ENCODE measurements at regions not wholly inside any gene's neighbourhood (a gene's known extent, or its start where the extent isn't known, plus 50 kb on each side); places are given as distances from the start of the nearest gene placed in this dataset.
A peak's percentile ranks its signal among the peaks of the same experiment; 100 is the strongest.

GRCh38 chr1:200275415-200275814 is 134.4 kb downstream of the ZNF281 start (continued):
- no peak for TF ChIP-seq ZSCAN31 (CRISPR knock-in tag; IDR thresholded peaks at IDR 0.05; ENCODE audit: low read depth)
- TF ChIP-seq ZSCAN22 (CRISPR knock-in tag; IDR thresholded peaks at IDR 0.05) = no peak
- TF ChIP-seq TEF (CRISPR knock-in tag; IDR thresholded peaks at IDR 0.05) = no peak
- TF ChIP-seq ZNF232 (CRISPR knock-in tag; IDR thresholded peaks at IDR 0.05; ENCODE audit: borderline replicate concordance) = no peak
- no peak for TF ChIP-seq BATF2 (CRISPR knock-in tag; IDR thresholded peaks at IDR 0.05)
- TF ChIP-seq ZNF318 (CRISPR knock-in tag; IDR thresholded peaks at IDR 0.05) = no peak
- no peak for TF ChIP-seq BHLHE40 (IDR thresholded peaks at IDR 0.05; ENCODE audit: low read length)
- TF ChIP-seq KMT2B (CRISPR knock-in tag; IDR thresholded peaks at IDR 0.05) = no peak
- TF ChIP-seq RFX3 (CRISPR knock-in tag; IDR thresholded peaks at IDR 0.05) = no peak
- TF ChIP-seq SP2 (CRISPR knock-in tag; IDR thresholded peaks at IDR 0.05) = no peak
- no peak for TF ChIP-seq TAF1 (CRISPR knock-in tag; IDR thresholded peaks at IDR 0.05)
- no peak for TF ChIP-seq ZBTB26 (CRISPR knock-in tag; IDR thresholded peaks at IDR 0.05; ENCODE audit: borderline replicate concordance)
- 0 out of 2 replicates have a peak, but pooled peaks have one; percentile 62 for TF ChIP-seq ZBTB7B (CRISPR knock-in tag; IDR thresholded peaks at IDR 0.05)
- TF ChIP-seq ZSCAN21 (CRISPR knock-in tag; IDR thresholded peaks at IDR 0.05; ENCODE audit: borderline replicate concordance) = no peak
- TF ChIP-seq SPEN (CRISPR knock-in tag; IDR thresholded peaks at IDR 0.05; ENCODE audit: low read depth) = no peak
- TF ChIP-seq XBP1 (CRISPR knock-in tag; IDR thresholded peaks at IDR 0.05) = no peak
- TF ChIP-seq KDM5B (CRISPR knock-in tag; IDR thresholded peaks at IDR 0.05; ENCODE audit: borderline replicate concordance) = no peak
- no peak for TF ChIP-seq ZNF430 (CRISPR knock-in tag; IDR thresholded peaks at IDR 0.05)
- no peak for TF ChIP-seq ZNF788 (CRISPR knock-in tag; IDR thresholded peaks at IDR 0.05; ENCODE audit: borderline replicate concordance)
- no peak for TF ChIP-seq ZNF816 (CRISPR knock-in tag; IDR thresholded peaks at IDR 0.05; ENCODE audit: borderline replicate concordance)
- TF ChIP-seq ZNF670 (CRISPR knock-in tag; IDR thresholded peaks at IDR 0.05; ENCODE audit: borderline replicate concordance) = no peak
- no peak for TF ChIP-seq NCOA1 (CRISPR knock-in tag; IDR thresholded peaks at IDR 0.05)
- TF ChIP-seq TEAD2 (CRISPR knock-in tag; IDR thresholded peaks at IDR 0.05) = no peak

Data from HepG2 (cell line).